NCI-H1417 treated with DMSO at 0.1 percent for 48 hours (cell line): ENCODE measurements at regions not wholly inside any gene's neighbourhood (a gene's known extent, or its start where the extent isn't known, plus 50 kb on each side); places are given as distances from the start of the nearest gene placed in this dataset.
"Not testable (repeated sequence)": the region's sequence is repeated elsewhere in the genome, so short reads cannot be mapped to it uniquely, and the experiment has no call there.

Experiments
- DNase-seq: peaks from one replicate; lab custom pipeline; 2025; lab: John Stamatoyannopoulos, UW

DNA sequence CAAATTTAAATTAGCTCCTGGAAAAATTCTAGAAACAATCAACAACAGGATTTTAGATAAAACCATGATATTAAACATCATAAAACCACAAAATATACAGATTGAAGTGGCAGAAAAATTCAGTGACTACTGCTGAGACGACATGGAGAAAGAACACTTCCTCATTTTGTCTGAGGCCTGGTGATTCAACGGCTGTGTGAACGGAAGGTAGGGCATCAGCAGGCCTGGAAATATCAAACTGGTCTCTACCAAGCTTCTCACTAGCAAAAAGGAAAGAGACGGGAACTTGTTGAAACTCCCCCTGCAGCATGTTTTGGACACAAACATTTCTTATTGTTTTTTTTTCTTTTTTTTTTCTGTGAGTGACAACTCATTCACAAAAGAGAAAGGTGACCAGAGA lies 58.0 kb upstream of the AHI1 start:
- DNase-seq = no peak

DNA sequence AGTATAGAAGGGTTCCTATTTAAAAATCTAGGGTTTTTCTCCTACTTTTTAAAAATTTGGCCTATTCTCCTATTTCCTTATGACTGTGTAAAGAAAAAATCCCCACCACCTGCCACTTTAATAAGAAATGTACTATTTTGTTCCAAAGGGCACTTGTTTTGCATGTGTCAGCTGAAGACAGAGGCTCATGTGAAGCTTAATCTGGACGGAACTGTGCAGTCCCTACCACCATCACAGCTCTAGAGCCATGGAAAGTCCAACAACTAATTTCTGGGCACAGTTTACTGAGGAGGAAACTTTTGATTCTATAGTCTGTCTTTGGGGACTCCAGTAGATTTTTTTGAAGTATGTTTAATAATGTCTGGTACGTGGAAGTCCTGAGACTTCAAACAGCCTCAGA lies 60.0 kb upstream of the AHI1 start:
- DNase-seq = no peak

- not testable (repeated sequence) for DNase-seq
These were observed 68.1 kb upstream of the AHI1 start for GRCh38 chr6:135565605-135566004.

DNA sequence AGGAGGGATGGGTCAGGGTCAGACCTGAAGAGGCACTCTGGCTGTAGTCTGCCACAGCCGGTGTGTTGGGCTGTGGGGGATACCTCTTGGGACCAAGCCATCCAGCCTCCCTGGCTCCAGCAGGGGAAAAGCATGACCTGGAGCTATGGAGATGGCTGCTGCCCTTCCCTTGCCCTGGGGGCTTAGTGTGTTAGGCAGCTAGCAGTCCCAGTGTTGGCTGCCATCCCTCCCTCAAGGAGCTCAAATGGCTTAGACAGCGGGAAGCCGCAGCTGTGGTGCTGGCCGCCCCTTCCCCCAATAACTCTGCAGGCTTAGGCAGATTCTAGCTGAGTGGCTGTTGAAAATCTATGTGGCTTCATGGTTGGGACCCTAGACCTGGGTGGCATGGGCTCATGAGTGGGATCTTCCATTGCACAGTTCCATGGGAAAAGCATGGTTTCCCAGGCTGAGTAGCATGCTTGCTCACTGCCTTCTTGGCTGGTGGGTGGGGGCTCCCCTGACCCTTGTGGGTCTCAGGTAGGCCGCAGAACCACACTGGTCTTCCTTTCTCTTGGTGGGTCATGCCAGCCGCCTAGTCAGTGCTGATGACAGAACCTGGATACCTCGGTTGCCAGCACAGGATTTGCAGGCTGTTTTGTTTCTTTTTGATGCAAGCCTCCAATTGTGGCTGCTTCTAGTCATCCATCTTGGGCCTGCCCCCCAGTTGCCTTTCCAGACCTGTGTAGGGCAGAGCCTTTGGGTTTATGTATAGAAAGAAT lies 69.0 kb upstream of the AHI1 start:
- no peak for DNase-seq

DNA sequence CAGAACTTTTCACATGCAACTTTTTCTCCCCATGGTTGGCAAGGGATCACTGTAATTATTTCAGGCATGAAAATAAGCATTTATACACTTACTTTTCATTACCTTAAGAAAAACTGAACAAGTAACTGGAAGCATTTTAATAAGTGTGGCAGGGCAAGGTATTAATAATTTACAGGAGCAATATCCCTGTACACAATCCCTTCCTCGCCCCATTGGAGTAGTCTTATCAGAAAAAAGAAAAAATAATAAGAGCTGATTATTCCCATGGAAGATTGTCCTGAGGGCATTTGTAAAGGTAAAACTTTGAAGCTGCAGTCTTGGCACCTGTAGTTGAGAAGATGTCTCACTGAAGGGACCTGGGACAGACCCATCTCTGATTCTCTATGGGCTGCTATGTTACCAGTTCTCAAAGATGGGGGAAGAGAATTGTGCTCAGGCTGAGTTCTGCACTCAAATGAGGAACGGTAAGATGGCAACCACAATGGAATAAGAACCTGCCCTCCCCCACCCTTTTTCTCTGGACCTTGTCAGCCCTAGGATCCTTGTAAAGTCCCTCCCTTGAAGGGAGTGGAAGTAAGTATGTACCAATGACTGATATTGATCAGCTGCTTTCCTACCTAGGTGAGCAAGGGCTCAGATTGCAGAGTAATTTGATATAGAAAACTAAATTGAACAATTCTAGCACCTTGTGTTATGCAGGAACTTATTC lies 70.0 kb upstream of the AHI1 start:
- DNase-seq = no peak

DNA sequence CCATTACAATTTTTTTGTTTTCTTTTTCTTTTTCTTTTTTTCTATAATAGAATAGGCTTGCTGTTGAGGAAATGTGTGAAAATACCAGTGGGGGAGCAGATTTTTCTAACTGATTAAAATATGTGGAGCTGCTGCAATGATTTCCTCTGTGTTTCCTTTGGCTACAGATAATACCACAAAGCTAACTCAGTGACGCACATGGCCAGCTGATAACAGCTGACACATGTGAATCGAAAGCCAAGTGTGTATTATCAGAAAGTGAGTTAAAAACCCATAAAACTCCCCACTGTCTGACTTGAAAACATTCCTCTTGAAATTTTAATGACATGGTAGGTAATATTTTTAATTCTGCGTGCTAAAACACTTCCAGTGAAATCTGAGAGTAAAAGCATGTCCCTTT lies 70.8 kb upstream of the AHI1 start:
- no peak for DNase-seq

DNA sequence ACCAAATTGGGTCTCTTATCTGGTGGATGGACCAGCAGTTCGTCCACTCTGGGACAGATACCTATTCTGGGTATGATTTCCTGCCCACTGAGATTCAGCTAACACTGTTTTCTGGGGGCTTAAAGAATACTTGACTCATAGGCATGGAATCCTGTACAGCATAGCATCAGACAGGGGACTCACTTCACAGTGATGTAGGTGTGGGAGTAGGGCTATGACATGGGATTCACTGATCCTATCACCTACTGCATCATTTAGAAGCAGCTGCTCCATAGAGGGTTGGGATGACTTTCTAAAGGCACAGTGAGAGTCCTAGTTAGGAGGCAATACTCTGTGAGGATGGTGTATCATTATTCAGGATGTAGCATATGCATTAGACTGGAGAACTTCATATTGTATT lies 74.5 kb upstream of the AHI1 start:
- no peak for DNase-seq

GRCh38 chr6:135575629-135576028 lies 78.1 kb upstream of the AHI1 start:
- DNase-seq = no peak

DNA sequence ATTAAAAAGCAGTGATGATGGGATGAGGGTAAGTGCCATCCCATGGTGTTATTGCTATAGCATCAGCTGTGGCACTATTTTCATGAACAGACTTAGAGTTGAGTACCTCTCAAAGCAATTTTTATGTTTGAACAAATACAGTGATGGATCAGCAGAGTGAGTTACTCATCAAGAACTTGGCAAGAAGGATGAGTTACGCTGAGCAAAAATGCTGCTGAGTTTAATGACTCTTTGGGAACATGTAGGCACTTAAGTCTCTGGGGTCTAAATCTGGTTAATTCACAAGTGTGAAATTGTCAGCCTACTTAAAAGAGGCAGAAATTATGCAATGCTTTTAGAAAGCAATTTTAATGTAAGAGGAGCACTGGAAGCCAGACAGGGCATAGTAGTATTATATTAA lies 78.5 kb upstream of the AHI1 start:
- DNase-seq = no peak

DNA sequence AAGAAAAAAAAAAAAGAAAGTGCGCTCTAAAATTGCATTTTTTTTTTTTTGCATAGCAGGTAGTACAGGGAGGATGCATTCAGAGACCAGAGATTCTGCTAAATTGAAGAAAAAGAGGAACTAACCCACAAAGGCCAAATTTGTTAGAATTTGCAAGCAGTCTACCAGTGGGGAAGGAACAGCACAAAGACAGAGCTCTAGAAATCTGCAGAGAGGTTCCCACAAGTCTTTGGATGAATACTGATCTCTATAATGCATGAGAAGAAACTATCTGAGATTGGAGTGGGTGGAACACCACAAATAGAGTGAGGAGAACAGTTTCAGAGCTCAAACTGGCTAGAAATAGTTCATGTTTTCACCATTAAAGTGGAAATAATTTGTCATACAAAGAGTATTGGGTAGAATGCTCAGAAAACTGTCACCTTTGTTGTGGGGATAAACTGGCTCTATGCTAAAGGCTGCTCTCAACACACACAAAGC lies 79.6 kb upstream of the AHI1 start:
- DNase-seq = no peak

DNA sequence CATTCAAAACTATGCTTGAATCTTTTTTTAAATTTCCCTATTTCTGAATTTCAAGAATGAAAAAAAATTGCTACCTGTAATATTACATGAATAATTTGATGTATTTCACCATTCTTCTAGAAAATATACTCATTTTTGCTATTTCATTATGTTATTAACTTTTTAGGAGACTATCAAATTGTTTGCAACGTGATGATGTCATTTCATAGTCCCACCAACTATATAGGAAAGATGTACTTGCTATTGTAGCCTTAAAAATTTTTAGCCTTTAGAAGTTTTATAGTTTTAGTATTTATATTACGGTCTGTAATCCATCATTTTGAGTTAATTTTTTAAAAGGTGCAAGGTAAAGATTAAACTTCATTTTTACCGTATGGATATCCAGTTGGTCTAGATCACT lies 81.4 kb upstream of the AHI1 start:
- no peak for DNase-seq

- no peak for DNase-seq
These were observed 83.7 kb upstream of the AHI1 start for GRCh38 chr6:135581211-135581610.

- DNase-seq = no peak
These were observed 85.8 kb upstream of the AHI1 start for GRCh38 chr6:135583256-135583761.

- DNase-seq = no peak
These were observed 88.8 kb upstream of the AHI1 start for GRCh38 chr6:135586388-135586787.

DNA sequence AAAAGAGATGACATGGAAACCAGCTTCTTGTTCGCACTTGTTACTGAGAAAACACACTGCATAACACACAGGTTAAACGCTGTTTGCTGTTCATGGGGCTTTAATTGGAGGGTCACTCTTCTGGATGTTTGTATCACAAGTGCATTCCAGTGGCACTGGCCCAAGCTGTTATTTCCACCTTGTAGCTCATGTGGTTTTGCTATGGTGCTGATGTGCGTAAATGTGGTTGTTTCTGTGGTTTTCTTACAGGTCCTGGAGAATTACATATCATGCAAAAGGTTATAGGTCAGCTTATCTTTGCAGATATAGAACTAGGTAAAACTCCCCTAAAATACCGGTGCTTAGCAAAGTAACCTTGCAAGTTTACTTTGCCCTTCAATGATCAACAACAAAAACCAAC lies 89.3 kb upstream of the AHI1 start:
- no peak for DNase-seq

DNA sequence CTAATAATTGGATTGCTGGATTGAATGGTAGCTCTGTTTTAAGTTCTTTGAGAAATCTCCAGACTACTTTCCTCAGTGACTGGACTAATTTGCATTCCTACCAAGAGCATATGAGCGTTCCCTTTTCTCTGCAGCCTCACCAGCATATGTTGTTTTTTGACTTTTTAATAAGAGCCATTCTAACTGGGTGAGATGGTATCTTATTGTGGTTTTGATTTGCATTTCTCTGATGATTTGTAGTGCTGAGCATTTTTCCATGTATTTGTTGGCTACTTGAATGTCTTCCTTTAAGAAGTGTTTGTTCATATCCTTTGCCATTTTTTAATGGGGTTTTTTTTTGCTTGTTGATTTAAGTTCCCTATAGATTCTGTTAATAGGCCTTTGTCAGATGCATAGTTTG lies 94.7 kb upstream of the AHI1 start:
- no peak for DNase-seq

- no peak for DNase-seq
These were observed 96.5 kb upstream of the AHI1 start for GRCh38 chr6:135594000-135594399.

- peak; percentile 37 for DNase-seq
These were observed 102.7 kb upstream of the AHI1 start for GRCh38 chr6:135600086-135600702.

GRCh38 chr6:135600931-135601330 lies 103.4 kb upstream of the AHI1 start:
- no peak for DNase-seq

- no peak for DNase-seq
These were observed 104.3 kb upstream of the AHI1 start for GRCh38 chr6:135601857-135602256.

DNA sequence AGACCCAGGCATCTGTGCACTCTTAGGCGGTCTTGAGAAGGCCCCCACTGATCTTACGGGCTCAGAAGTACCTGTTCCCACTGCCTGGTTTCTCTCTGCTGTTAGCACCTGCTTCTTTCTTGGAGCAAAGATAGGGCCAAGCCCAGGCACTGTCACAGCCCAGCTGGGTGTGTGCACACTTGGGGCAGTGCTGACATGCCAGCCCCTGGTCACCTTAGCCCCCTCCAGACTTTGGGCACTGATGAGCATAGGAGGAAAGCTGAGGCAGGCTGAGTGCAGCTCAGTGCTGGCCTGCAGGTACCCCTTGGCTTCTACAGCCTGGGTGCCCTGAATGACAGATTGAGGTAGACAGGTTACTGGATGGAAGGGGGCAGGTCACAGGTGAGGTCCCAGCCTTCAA lies 105.7 kb upstream of the AHI1 start:
- no peak for DNase-seq

GRCh38 chr6:135604035-135604860 lies 106.7 kb upstream of the AHI1 start:
- DNase-seq = no peak
